Uterus (tissue), 3 donors: ENCODE measurements at regions not wholly inside any gene's neighbourhood (a gene's known extent, or its start where the extent isn't known, plus 50 kb on each side); places are given as distances from the start of the nearest gene placed in this dataset.

ENCODE experiments used
- DNase-seq, 2 donors: peaks; one replicate each; pipeline ENCODE4 v3.0.0-alpha.2; 2019 to 2020
- H3K27ac ChIP-seq, 2 donors: fragments of 200-600 bp; sonication (generic); 1 replicate in 1 of 2; 2 replicates in 1 of 2; pipeline ENCODE4 v1.5.1; 2016 to 2018
- H3K27me3 ChIP-seq, 2 donors: fragments of 200-600 bp; sonication (generic); one replicate each; pipeline ENCODE4 v1.5.1; 2018 to 2019; ENCODE audit warnings: control low read depth in 1 of 2
- H3K36me3 ChIP-seq, 2 donors: fragments of 200-600 bp; sonication (generic); one replicate each; pipeline ENCODE4 v1.5.1; 2019; ENCODE audit warnings: control low read depth in 1 of 2
- H3K4me1 ChIP-seq, 2 donors: fragments of 200-600 bp; sonication (generic); one replicate each; pipeline ENCODE4 v1.5.1; 2018 to 2019; ENCODE audit warnings: control low read depth in 1 of 2
- H3K4me3 ChIP-seq, 2 donors: fragments of 200-600 bp; sonication (generic); 1 replicate in 1 of 2; 2 replicates in 1 of 2; pipeline ENCODE4 v1.5.1; 2018 to 2019; ENCODE audit warnings: mild to moderate bottlenecking in 1 of 2
- H3K9me3 ChIP-seq, 2 donors: fragments of 200-600 bp; sonication (generic); one replicate each; pipeline ENCODE4 v1.5.1; 2019; ENCODE audit warnings: control low read depth in 1 of 2
- POLR2A ChIP-seq, 2 donors: fragments of 450-650 bp; IDR thresholded peaks; one replicate each; pipeline ENCODE4 v1.6.1; 2016; ENCODE audit warnings: antibody characterized with exemption in 2 of 2, mild to moderate bottlenecking in 1 of 2, moderate library complexity in 1 of 2
- intact Hi-C: fragments of 100-400 bp; cut with DNase I; formaldehyde crosslinking; loops from one replicate; pipeline ENCODE4 v1.15.1; 2023; ENCODE audit warnings: low total_unique reads
- TF ChIP-seq, protein P1 (sequence below), 4 experiments: fragments of 200-600 bp in 2 of 4; fragments of 450-650 bp in 2 of 4; sonication (generic) in 2 of 4; IDR thresholded peaks; one replicate each; pipeline ENCODE4 v1.5.1; 2016 to 2019; ENCODE audit warnings: antibody characterized with exemption in 4 of 4, mild to moderate bottlenecking in 2 of 4, moderate library complexity in 1 of 4
- donor health status: DM: yes; HTN: yes; CAD: no.

DNA sequence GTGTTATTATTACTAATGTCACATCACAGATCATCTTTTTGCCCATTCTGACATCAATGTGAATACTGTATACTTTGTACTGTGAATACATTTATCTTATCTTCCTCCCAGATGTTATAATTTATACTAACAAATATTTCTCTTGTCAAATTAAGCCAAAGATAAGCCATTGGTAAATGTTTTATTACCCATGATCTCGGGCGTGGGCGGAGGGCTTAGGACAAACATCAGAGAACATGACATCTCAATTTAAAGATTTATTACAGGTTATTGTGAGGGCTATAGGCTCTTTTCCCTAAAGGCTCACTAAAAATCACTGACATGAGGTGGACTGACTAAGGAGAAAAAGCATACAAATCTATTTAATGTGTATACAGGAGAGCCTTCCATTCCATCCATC lies 58.2 kb upstream of the DGKB start:
- H3K9me3 ChIP-seq, result no peaks in the 10 kb centered on the region
- no peaks in the 10 kb centered on the region for H3K27me3 ChIP-seq
- no peak for DNase-seq
- no peak overlapping the region for H3K27ac ChIP-seq
- H3K36me3 ChIP-seq, result no peaks in the 10 kb centered on the region
- TF ChIP-seq, protein P1, sequence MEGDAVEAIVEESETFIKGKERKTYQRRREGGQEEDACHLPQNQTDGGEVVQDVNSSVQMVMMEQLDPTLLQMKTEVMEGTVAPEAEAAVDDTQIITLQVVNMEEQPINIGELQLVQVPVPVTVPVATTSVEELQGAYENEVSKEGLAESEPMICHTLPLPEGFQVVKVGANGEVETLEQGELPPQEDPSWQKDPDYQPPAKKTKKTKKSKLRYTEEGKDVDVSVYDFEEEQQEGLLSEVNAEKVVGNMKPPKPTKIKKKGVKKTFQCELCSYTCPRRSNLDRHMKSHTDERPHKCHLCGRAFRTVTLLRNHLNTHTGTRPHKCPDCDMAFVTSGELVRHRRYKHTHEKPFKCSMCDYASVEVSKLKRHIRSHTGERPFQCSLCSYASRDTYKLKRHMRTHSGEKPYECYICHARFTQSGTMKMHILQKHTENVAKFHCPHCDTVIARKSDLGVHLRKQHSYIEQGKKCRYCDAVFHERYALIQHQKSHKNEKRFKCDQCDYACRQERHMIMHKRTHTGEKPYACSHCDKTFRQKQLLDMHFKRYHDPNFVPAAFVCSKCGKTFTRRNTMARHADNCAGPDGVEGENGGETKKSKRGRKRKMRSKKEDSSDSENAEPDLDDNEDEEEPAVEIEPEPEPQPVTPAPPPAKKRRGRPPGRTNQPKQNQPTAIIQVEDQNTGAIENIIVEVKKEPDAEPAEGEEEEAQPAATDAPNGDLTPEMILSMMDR (IDR thresholded peaks at IDR 0.05), result no peak
- no peak for TF ChIP-seq POLR2A (IDR thresholded peaks at IDR 0.05)
- intact Hi-C loops, result no loop called here
- H3K4me3 ChIP-seq, result no peak overlapping the region
- no peaks in the 10 kb centered on the region for H3K4me1 ChIP-seq

DNA sequence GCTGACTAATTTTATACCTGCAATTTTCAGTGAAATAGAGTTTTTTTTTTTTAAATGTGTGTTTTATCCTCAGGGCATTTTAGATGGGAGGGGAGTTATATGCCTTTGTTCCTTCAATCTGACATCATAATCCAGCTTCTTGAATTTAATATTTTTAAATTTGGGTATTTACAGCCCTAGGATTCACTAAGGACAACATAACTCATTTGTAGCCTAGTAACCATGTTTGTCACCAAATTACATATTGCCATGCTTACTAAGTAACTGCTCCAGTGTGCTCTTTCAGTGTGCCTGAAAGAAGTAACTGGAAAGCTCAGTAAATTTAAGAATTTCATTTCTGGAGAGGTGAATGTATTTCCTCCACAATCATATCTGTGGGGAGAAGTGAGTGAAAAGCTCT lies 56.8 kb upstream of the DGKB start:
- H3K27me3 ChIP-seq, result no peaks in the 10 kb centered on the region
- H3K27ac ChIP-seq, result no peak overlapping the region
- TF ChIP-seq, protein P1 (IDR thresholded peaks at IDR 0.05), result no peak
- no peak for TF ChIP-seq POLR2A (IDR thresholded peaks at IDR 0.05)
- H3K4me1 ChIP-seq, result no peaks in the 10 kb centered on the region
- H3K9me3 ChIP-seq, result no peaks in the 10 kb centered on the region
- H3K36me3 ChIP-seq, result no peaks in the 10 kb centered on the region
- DNase-seq, result no peak
- no peak overlapping the region for H3K4me3 ChIP-seq
- intact Hi-C loops, result no loop called here

DNA sequence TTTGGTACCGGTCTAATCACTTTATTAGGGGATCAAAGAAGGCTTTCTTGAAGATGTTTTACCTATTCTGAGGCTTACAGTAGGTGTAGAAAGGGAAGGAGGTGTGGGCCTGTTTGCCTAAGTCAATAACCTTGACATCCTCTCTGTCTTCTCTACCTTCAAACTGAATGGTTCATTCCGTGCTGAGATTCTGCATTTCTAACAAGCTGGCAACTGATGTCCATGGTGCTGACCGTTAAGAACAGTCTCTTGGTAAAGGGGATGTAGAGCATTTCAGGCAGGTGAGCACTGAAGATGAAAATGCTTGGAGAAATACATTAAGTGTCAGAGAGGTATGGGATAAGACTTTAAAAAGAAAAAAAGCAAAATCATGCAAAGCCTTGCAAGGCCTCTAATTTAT lies 51.5 kb upstream of the DGKB start:
- H3K27me3 ChIP-seq, result no peaks in the 10 kb centered on the region
- no peaks in the 10 kb centered on the region for H3K4me1 ChIP-seq
- H3K9me3 ChIP-seq, result no peaks in the 10 kb centered on the region
- no peak overlapping the region for H3K27ac ChIP-seq
- no peak overlapping the region for H3K4me3 ChIP-seq
- H3K36me3 ChIP-seq, result no peaks in the 10 kb centered on the region
- intact Hi-C loops, result no loop called here
- no peak for DNase-seq
- TF ChIP-seq POLR2A (IDR thresholded peaks at IDR 0.05), result no peak
- TF ChIP-seq, protein P1 (IDR thresholded peaks at IDR 0.05), result no peak
